ENCODE measurements at regions not wholly inside any gene's neighbourhood (a gene's known extent, or its start where the extent isn't known, plus 50 kb on each side); places are given as distances from the start of the nearest gene placed in this dataset.

DNA sequence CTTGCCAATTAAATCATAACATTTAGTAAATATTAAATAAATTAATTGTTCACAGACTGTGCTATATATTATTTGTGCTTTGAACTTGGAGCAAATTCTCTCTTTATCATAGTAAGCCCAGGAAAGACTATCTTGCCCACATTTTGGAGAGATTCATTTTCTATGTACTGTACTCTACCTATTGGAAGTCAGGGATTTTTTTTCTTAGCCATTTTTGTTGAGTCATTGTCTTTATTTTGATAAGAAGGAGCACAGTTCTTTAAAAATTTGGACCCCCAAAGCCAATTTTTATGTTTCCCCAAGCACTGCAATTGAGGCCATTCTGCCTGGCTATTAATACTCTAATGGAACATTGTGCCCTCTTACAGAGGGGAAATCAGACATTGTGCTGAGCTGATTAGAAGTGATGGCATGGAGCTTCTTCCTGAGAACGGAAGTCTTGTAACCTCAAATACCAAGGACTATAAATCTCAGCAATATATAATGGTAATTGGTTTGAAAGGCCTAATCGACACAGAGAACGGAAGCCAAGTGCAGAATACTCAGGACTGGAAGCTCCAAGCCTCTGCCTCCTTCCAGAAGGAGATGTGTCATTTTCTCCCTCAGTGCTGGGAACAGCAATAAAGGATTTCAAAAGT lies 188.8 kb upstream of the PAPPA start:
- no peak for DNase-seq

DNA sequence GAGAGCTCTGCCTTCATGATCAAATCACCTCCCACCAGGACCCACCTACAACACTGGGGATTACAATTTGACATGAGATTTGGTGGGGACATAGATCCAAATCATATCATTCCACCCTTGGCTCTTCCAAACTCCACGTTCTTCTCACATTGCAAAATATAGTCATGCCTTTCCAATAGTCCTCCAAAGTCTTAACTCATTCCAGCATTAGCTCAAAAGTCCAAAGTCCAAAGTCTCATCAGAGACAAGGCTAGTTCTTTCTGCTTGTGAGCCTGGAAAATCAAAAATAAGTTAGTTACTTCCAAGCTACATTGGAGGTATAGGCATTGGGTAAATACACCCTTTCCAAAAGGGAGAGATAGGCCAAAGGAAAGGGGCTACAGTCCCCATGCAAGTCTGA lies 186.9 kb upstream of the PAPPA start:
- no peak for DNase-seq

DNA sequence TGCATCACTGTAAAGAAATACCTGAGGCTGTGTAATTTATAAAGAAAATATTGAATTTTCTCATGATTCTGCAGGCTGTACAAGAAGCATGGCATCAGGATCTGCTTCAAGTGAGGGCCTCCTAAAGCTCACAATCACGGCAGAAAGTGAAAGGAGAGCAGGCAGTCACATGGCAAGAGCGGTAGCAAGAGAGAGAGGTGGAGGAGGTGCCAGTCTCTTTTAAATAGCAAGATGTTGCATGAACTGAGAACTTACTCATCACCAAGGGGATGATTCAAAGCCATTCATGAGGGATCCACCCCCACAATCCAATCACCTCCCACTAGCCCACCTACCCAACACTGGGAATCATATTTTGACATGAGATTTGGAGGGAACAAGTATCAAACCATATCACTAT lies 184.5 kb upstream of the PAPPA start:
- DNase-seq: no peak

DNA sequence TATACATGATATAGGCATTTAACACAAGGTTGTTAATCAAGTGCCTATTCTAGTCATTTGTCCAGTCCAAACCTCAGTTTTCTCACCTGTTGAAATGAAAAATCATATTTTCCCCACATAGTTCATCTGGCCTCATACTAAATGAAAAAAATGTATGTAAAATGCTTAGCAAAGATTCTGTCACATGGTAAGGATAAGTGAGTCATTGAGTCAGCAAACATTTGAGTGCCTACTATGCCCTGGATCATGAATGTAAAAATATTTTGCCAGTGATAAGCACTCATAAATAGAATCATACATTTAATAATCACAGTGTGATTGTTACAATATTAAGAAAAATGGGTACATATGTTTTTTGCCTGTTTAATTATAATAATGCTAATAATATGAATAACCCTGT lies 181.2 kb upstream of the PAPPA start:
- no peak for DNase-seq

DNA sequence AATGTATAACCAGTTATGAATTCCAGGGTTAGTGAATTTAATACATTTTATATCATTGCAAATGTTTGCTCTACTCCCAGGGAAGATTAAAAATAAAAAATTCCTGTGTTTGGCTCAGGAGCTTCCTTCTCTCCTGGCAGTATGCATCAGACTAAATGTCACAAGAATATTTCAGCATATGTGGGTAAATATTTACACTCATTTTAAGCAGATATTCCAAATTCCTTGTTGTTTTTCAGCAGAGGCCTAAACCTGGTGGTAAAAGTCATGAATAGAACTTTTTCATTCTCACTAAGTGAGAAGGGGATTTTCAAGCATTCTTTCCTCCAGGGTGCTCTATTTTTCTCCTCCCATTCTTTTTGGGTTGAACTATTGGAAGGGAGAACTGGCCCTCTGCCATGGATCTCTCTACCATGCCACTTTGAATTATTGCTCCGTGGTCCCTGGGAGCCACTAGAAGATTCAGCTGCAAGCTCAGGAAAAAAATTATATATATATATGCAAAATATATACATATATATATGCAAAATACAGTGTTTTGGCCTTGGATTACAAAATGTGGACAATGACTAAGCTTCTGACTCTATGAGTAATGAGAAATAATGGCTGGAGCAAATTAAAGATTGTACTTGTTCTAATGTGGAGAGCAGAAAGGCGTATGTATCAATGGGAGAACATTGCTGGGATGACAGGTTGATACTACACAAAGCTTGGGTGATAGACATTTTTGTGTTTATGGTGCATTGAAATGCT lies 180.6 kb upstream of the PAPPA start:
- DNase-seq: no peak

DNA sequence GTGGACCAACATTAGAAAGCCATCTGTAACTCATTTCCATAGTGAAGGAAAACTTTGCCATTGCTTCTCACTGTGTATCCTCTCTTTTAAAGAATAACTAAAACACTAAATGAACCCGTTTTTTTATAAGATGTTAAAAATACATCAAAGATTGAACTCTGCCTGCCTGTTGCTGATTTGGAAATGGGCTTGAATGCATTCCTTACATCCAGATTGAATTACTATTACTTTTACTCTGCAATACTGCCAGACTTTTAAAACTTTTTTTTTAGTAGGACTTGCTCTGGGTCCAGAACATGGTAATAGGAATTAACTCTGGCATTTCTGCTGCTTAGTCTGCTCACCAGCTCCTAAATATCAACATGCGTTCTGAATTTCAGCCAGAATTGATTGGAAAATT lies 176.8 kb upstream of the PAPPA start:
- DNase-seq: no peak

DNA sequence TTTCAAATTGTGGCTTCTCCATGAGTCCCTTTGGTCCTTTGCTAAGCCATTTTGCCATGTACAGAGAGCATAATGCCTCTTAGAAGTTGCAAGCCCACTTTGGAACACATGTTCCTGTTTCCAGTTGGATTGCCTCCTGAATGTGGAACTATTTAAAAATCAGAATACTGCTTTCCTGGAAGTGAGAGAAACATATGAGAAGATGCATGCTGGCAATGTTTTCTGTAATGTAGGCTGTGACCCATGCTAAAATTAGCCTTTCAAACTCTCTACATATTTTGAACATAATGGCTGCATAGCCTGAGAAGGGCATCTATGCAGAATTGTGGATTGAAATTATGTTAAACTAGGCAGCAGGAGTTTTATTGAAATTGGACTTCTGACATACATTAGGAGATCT lies 175.5 kb upstream of the PAPPA start:
- no peak for DNase-seq

DNA sequence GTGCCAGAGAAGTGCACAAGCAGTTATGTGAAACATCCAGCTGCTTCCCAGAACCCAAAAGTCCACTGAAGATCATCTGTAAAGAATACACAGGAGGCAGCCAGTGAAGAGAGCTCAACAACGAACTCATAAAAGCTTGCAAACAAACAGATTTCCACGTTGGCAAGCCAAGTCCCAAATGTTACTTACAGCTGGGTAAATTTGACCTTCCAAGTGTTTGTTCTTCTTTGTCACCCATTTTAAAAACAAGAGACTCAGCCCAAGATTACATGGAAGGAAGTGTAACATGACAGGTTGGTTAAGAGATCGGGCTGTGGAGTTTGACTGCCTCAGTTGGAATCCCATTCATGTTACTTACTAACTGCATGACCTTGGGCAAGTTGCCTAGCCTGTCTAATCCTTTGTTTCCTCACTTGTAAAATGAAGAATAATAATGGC lies 174.9 kb upstream of the PAPPA start:
- no peak for DNase-seq

DNA sequence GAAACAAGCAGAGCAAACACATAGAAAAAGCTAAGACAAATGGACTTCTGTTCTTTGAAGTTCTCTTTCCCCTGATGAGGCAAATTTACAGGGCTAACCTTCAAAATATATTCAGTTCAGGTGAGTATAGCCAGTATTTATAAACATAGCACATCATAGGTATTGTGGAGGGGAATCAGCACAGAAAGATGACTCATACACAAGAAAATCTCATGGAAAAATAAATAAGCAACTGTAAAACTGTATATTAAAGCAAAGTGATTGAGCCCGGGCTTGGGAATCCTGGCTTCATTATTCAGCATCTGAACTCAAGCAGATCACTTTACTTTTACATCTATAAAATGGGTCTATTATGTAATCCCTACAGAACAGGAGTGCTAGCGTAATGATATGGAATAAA lies 173.5 kb upstream of the PAPPA start:
- no peak for DNase-seq

DNA sequence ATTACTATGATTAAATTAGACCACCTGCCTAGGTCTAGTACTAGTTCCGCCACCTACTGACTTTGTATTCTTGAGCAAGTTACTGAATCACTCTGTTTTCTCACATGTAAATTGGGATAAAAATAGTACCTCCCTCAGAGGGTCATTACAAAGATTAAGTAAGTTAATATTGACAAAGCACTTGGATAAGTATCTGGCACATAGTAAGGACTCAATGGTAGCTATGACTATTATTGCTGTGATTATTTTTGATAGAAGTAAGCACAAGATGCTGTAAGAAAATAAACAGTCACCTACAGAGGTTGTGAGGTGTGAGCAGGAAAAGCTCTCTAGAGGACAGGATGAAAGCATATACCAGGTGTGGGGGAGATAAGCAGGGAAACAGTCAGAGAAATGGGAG lies 173.1 kb upstream of the PAPPA start:
- no peak for DNase-seq

DNA sequence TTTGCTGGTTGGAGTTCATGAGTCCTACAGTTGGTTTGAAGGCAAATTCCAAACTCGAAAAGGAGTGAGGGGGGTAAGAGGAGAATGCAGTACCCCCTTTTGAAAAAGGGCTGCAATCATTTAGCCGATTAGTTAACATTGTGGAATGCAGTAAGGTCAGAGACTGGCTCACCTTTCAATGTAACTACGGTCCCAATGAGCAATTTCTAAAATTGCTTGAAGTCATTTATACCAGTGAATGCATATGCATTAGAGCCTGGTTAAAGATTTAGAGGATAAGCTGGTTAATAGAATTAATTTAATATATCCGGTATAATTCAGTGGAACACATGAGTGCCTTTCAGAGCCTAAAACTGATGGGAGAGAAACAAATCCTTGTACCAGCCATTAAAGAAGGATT lies 172.6 kb upstream of the PAPPA start:
- no peak for DNase-seq

DNA sequence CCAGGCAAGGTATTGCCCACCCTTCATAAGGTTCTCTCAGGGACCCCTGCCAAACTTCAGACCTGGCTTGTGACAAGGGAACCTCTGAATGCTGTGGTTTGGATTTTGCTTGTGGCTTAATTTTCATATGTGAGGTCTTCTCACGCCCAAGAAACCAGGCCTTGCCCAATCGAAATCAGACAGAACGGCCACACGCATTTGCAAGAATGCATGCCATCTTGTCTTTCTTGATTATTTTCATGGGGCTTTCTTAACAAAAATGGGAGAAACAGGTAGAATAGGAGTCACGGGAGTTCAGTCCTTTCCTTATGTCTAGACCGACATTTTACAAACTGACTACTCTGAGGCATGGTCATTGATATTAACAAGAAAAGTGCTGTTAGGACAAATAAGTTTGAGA lies 170.2 kb upstream of the PAPPA start:
- DNase-seq: no peak

DNA sequence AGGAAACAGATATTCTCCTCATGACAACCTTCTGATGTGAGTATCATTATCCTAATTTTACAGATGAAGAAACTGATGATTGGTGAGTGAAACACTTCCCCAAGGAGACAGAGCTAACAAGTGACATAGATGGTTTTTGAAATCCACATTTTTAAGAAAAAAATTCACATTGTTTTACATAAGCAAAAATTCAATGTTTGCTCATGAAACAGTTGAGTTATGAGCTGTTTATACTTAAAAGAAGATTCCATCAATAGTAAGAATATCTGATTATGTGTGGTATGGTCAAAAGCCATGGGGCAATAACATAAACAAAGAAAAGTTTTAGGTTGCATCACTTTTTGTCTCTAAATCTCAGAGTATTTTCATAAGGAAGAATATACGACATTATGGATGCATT lies 167.9 kb upstream of the PAPPA start:
- no peak for DNase-seq

DNA sequence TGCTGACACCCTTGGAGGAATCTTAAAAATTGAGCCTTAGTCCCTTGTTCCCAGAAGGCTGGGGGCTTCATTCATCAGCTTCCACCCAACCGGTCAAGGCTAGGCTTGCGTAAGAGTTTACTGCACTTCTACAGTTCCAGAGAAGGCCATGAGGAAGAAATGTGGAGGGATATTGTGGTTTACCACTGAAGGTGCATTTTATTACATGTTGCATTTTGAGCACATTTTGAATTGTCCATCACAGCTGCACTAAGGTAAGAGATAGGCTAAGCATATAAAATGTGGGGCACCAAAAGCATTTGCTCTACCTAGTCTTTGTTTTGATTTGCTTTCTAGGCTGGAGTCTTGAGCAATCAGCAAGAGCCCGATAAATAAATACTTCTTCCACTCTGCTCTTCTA lies 167.1 kb upstream of the PAPPA start:
- no peak for DNase-seq

DNA sequence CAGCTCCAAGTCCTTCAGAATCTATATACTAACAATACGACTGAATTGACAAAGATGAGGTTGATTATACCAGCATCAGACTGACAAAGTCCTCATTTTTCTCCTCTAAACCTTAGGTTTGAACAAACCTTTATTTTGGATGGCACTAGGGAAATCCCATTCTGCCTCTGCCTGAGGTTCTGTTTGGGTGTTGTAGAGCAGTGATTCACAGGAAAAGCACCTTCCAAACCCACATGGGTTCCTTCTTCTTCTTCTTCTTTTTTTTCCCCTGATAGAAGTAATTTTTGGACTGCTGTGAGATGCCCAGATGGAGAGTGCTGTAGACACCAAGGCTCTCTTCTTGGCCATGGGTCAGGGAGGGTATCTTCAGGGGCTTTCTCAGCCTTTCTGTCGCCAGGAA lies 164.9 kb upstream of the PAPPA start:
- no peak for DNase-seq

DNA sequence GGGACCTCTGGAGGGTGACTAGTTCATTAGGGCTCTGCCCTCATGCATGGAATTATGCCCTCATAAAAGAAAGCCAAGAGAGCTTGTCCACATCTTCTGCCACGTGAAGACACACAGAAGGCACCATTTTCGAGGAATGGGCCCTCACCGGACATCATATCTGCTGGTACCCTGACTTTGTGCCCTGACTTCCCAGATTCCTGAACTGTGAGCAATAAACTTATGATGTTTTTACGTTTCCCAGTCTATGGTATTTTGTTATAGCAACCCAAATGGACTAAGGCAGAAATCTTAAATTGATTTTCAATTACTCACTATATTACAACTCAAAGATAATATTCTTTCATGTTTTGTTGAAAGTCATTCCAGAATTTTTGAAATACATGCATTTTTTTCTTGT lies 163.8 kb upstream of the PAPPA start:
- DNase-seq: no peak

DNA sequence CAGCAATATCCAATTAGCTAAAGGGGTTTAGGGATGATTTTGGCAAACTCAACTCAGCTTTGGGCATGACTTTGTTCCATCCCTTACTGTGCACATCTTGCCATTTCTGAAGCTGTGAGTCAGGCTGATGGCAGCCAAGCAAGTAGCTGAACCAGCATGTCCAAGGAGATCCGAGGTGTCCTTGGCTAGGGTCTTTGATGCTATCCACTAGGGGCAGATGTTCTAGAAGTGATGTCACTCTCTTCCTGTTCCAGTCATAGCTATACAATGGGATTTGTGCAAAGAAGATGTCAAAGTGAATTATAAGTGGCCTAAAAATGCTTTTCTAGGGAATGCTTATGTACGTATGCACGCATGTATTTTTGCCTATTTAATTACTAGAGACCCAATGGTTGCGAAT lies 160.8 kb upstream of the PAPPA start:
- DNase-seq: no peak

DNA sequence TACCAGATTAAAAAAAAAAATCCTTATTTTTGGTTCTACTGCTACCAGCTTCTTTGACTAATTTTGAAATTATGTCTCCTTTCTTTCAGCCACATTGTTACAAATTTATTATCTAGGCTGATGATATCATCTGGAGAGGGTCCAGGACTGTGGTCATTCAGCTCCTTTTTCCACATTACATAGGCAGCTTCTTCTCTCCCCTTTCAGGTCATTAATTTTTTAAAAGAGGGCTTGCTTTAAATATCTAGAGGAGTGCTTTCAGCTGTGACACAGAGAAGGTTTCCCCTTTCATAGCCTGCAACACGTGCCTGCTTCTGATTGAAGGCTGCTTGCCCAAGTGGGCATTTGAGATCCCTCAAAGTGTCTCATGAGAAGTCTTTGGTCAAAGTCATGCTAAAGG lies 155.7 kb upstream of the PAPPA start:
- DNase-seq: no peak

DNA sequence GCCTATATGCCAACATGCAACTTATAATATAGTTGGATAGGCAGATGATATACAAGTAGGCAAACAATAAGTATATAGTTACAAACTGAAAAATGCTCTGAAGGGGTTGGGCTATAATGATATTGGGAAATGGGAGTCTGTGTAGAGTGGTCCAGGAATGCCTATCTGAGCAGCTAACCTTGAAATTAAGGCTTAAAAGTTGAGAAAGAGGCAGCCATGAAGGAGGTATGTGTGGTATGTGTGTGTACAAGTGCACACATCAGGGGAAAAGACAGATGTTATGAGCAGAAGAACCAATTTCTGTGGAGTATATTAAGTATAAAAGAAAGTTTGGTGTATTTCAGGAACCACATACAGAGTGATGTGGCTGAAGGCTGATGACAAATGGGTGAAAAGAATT lies 154.9 kb upstream of the PAPPA start:
- no peak for DNase-seq

DNA sequence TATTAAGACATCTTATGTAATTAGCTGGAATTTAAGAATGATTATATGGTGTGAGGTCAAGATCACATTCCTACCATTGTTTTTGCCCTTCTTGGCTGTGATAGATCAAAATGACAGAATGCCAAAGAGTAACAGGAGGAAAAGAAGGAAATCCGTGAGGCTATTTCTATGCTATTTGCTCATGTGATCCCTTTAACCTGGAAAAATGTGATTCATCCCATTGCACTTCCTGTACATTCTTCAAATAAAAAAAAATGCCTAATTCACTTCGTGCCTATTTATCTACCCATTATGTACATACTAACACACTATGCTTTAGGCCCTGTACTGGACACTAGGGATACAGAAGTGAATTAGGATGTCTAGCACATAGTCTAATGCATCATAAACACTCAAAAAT lies 154.1 kb upstream of the PAPPA start:
- no peak for DNase-seq

DNA sequence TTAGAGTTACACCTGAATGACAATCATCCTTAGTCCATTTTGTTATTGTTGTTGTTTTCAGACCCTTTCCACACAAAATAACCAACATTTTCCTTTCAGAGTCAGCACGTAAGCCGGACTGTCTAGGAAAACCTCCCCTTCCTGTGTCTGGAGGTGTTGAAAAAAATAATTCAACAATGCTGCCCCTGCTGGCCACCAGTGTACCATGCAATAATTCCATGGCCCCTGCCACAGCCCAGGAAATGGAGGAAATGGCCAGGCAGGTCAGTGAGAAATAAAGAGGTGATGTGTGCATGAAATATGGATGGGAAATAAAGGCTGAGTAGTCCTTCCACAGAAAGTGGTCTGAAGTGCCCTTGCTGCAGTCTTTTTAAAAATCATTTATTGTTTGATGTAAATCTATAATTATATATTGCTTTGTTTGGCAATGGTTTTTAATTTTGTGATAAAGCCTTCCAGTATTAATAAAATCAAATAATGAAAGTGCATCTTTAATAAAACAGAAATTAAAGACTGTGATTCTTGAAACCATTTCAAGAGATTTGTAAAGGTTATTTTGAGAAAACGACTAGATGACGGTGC lies 152.8 kb upstream of the PAPPA start:
- DNase-seq: no peak

DNA sequence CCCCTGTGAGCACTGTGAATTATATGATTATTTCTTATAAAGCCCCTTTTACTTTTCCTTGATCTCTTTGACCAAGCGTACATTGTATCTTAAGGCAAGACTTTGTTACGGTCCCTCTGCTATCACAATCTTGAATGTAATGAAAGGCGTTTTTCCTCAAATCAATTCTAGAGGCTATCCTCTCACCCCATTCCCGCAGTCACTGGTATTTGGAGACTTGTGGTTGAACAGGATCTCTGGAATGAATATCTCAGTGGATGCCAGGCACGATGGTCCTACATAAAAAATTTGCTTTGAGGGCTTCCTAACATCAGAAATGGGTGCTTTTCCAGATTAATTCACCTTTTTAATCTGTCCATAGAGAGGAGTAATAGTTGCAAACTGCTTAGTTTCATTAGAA lies 151.4 kb upstream of the PAPPA start:
- DNase-seq: no peak

DNA sequence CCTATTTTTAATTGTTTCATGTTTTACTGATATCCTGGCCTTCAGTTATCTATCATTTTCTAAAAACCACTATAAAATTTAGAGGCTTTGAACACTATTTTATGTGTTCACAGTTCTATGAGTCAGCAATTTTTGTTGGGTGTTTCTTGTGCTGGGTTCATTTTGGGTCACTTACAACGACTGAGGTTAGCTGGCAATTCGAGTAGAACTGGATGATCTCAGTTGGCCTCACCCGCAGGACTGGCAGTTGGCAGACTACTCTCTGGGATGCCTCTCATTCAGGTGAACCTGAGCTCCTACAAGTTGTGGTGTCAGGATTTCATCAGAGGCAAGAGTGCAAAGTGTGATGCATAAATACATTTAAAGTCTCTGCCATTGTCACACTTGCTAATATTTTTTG lies 151.0 kb upstream of the PAPPA start:
- DNase-seq: no peak

DNA sequence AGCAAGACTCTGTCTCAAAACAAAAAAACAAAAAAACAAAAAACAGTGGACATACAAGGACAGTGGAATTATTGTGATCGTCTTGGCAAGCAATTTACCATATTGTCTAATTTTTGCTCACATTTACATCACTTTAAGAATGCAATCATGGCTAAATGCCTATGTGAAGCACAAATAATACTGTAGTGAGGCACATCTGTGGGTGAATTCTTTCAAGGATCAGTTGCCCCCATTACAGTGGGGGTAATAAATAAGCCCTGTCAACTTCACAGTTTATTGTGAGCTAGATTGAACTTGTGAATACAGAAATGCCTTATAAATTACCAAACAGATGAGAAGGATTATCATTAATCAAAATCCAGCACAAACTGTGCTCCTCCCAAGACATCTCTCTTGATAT lies 150.2 kb upstream of the PAPPA start:
- DNase-seq: no peak

DNA sequence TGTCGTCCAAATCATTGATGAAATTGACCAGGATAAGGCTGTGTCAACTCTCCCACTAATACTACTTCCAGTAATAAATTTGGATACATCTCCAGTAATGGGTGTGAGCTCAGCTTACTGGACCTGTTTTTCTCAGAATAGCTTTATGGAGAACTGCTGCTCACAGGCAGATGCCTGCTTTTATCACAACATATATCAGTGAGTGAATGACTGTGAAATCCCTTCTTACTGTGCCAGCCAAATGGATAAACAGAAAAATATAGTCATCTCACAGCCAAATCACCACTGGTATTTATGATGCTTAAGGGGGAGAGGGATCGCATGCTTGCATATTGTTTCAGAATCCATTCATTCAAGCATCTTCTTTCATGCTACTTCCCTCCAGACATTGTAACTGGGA lies 148.4 kb upstream of the PAPPA start:
- DNase-seq: no peak
